HG03457 (cell line): ENCODE measurements at regions not wholly inside any gene's neighbourhood (a gene's known extent, or its start where the extent isn't known, plus 50 kb on each side); places are given as distances from the start of the nearest gene placed in this dataset.

Source experiments
- ATAC-seq: cut with Tn5 transposase; IDR thresholded peaks from one replicate; pipeline ENCODE4 v1.9.1; 2021; ENCODE audit warnings: moderate number of reproducible peaks; ENCODE audit not compliant: unreplicated experiment

GRCh38 chrX:13110433-13111324, 66.3 kb upstream of the FAM9C start:
- no peak for ATAC-seq

GRCh38 chrX:13109817-13110216, 65.4 kb upstream of the FAM9C start:
- ATAC-seq, result no peak

- ATAC-seq, result no peak
Observed at GRCh38 chrX:13103914-13104274, 59.5 kb upstream of the FAM9C start.

GRCh38 chrX:13103188-13103913, 58.9 kb upstream of the FAM9C start:
- no peak for ATAC-seq

DNA sequence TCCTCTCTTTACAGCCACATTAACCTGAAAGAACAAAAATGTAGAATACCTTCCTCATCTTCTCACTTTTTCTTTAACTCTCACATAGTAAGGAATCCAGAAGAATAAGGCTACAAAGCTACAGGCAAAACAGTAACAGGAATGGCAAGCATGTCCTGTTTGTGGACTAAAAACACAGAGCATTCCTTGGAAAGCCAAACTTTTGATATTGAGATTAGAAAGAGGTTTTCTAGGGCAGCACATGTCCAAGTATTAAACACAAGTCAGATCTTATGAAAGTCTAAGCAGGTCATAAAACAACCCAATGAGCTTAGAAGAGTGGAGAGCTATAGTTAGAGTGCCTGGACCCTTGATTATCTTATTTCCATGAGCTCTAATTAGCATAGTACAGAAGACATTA, 58.2 kb upstream of the FAM9C start:
- no peak for ATAC-seq

DNA sequence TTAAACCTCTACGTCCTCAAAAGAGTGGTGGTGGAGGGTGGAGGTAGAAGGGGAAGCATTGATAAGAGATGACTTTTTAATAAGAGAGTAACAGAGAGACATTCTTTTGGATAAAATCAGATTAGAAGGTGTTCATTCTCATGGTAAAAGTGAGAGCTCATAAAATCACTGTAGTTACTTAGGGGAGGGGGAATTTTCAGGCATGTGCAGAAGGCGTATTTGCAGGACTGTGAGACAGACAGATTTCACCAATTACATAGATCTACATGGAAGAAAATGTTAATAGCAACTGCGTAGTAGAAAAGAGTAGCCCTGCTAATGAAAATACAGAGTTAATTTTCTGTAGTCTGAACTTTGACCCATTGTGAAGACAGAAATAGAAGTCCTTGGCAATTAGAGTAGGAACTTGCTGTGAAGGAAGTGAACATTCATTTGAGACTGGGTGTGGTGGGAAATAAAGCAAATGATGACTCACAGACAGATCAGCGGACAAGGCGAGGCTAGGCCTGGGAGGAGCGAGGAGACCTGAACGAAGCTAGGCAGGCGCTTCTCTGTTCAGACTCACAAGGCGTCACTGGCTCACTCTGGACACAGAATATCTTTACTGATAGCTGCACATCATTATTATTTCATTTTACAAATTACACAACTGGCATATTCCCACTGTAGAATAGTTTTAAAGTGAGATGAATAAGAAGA, 57.2 kb upstream of the FAM9C start:
- ATAC-seq, result no peak

DNA sequence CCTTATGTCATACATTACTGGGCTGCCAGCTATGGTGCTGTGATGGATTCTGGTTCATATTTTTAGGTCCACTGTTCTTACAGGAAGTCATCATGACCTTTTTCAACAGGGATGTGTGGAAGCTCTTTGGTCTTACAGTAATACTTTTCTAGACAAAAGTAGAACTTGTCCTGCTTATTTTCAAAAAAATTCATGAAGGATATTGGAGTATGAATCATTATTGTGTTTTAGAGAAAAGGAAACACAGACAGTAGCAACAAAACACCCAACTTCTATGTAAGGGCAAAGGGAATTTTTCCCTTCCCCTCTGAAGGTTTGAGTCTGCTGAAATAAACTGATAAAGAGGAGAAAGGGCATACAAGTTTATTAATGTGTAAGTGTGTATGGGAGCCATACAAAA, 54.7 kb upstream of the FAM9C start:
- no peak for ATAC-seq

- ATAC-seq, result no peak
Observed at GRCh38 chrX:13096728-13097127, 52.3 kb upstream of the FAM9C start.

GRCh38 chrX:13094828-13095341, 50.5 kb upstream of the FAM9C start:
- ATAC-seq, result no peak

DNA sequence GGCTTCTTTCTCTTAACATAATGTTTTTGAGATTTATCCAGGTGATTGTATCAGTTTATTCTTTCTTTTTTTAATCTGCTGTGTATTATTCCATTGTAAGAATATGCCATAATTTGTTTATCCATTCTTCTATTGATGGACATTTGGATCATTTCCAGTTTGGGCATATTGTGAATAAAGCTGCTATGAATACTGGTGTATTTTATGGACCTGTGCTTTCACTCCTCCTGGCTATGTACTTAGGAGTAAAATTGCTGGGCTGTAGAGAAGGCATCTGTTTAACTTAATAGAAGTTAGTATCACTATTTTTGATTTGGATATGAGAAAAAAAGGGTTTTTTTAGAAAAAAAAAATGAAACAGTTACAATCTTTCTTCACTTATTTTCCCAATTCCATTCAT, 50.0 kb upstream of the FAM9C start:
- no peak for ATAC-seq
